HG03571 (cell line): ENCODE measurements at regions not wholly inside any gene's neighbourhood (a gene's known extent, or its start where the extent isn't known, plus 50 kb on each side); places are given as distances from the start of the nearest gene placed in this dataset.

ENCODE experiments used
- ATAC-seq: cut with Tn5 transposase; IDR thresholded peaks from one replicate; pipeline ENCODE4 v1.9.1; 2021; ENCODE audit not compliant: unreplicated experiment

DNA sequence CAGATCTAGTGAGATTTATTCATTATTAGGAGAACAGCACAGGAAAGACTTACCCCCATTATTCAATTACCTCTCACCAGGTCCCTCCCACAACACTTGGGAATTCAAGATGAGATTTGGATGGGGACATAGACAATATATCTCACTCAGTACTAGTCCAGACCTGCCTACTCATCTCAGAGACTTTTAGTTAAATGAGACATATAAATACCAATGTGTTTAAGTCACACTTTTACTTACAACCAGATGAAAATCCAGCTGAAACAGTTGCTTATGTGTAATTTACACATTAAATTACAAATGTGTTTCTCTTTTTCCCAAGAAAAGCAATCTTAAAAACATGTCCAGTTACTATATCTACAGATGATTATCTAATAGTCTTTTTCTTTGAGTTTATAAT, 1145.6 kb downstream of the KCNT2 start:
- ATAC-seq = no peak

DNA sequence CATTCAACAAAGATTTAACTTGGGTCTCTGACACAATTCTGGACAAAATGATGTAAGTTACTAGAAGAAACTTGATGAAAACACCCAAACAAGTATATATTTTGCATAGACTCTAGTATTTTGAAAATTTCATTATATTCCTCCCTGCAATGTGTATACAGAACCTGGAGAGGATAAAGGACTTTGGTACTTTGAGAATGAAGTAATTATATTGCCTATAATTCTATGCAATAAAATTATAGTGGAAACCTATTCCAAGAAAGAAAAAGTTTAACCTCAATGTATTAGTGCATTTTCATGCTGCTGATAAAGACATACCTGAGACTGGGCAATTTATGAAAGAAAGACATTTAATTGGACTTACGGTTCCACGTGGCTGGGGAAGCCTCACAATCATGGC, 1146.1 kb downstream of the KCNT2 start:
- no peak for ATAC-seq

- ATAC-seq = no peak
Measured at GRCh38 chr1:195458365-195458764, 1149.9 kb downstream of the KCNT2 start.

DNA sequence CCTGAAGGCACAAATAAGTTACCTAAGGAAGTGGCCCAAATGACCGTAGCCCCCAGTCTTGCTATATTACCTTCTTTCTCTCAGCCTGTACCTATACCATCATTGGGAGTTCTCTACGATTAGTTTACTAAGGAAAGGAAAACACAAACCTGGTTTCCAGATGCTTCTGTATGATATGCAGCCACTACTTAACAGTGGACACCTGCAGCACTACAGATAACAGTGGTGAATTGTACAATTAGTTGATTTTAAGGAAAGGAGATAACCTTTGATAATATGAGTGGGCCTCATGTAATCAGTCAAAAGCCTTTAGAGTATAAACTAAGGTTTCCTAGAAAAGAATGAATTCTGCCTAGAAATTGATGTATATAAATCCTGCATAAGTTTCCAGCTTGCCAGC, 1157.4 kb downstream of the KCNT2 start:
- ATAC-seq = no peak

DNA sequence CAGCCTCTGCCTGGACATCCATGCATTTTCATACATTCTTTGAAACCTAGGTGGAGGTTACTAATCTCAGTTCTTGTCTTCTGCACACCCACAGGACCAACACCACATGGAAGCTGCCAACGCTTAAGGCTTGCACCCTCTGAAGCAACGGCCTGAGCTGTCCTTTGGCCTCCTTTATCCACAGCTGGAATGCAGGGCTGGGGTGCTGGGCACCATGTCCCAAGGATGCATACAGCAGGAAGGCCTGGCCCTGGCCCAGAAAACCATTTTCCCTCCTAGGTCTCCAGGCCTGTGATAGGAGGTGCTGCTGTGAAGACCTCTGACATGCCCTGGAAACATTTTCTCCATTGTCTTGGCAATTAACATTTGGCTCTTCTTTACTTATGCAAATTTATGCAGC, 1168.6 kb downstream of the KCNT2 start:
- no peak for ATAC-seq

DNA sequence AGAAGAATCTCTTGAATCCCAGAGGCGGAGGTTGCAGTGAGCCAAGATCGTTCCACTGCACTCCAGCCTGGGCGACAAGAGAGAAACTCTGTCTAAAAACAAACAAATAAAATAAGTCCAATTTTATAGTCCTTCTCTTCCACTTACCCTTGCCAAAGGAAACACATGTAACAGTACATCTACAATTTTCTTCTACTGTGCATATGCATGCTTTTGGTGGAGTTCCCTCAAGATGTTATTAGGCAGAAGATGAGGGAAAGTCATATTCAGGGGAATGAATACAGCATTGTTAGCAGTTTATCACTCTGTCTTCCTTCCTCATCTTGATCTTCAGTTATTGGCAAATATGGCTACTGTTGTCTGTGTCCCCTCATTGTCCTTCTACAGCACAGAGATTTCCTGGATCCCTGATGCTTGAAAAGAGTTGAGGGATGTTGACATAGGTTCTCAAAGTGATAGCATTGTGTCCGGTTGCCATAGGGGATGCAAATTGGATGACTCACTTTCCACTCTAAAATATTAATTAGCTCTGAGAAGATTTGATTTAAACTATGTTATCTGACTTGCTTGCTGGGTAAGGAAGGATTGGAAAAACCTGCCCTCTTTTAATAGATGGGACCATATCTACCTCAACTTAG, 1173.6 kb downstream of the KCNT2 start:
- no peak for ATAC-seq

DNA sequence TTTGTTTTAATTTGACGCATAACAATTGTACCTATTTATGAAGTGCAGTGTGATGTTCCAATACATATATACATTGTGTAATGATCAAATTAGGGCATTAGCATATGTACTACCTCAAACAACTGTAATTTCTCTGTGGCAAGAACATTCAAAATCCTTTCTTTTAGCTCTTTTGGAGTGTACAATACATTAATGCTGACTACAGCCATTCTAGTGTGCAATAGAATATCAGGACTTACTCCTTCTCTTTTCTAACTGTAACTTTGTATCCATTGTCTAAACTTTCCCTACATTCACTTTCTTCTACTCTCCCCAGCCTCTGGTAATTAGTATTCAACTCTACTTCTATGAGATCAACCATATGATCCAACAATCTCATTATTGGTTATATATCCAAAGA, 1177.4 kb downstream of the KCNT2 start:
- no peak for ATAC-seq

GRCh38 chr1:195428927-195429326, 1179.3 kb downstream of the KCNT2 start:
- no peak for ATAC-seq

DNA sequence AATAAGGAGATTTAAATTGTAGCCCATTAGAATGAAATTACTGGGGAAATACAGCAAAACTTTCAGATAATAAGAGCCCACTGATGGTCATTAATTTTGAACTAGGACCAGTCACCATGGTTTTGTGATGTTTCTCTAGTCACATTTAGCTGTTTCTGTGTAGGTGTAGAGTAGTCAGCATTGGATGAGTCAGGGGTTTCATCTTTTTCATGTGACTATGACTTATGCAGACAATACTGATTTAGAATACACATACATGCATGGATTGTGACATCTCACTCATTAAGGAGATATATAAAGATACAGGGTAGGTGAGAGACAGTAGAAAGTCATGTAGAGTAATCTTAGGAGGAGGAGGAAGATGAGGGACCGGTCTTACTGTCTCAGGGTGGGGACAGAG, 1192.7 kb downstream of the KCNT2 start:
- no peak for ATAC-seq

DNA sequence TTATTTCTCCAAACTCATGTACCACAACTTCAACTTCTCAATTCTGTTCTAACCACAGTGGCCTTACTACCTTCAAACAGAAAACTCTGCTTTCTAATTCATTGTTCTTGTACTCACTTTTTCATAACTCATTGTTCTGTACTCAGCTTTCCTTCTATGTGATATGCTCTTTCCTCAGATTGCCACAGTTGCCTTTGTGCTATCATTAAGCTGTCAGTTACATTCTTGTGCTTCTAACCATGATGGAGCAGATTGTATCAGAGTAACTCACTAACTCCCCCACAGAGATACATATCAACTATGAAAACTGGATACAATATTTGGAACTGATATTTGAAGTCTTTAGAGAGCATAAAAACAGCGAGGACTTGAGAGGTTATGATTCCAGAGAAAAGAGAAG, 1213.7 kb downstream of the KCNT2 start:
- no peak for ATAC-seq

GRCh38 chr1:195376190-195376589, 1232.0 kb downstream of the KCNT2 start:
- ATAC-seq = no peak

DNA sequence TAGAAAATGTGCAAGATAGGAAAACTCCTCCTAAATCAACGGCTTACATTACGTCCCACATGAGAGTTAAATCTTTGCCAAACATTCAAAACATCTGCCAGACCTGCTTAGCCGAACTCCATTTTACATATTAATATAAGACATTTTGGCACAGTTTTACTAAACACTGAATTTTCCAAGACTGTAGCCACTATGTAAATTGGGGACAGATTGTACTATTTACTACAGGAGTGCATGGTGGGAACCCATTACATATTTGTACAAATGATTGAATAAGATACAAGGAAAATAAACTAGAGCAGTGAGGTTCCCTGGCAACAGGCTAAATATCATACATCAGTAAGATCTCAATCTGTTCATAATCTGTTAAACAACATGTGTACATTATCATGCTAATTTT, 1234.4 kb downstream of the KCNT2 start:
- no peak for ATAC-seq

DNA sequence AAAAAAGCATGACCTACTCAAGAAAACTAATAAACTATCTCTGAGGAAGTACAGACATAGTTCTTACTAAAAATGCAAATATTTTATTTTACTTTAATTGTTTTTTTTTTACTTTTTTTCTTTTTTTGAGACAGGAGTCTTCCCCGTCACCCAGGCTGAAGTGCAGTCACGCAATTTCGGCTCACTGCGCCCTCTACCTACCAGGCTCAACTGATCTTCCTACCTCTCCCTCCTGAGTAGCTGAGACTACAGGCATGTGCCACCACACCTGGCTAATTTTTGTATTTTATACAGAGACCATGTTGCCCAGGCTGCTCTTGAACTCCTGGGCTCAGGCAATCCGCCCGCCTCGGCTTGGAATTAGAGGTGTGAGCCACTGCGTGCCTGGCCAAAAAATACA, 1263.1 kb downstream of the KCNT2 start:
- ATAC-seq = no peak

DNA sequence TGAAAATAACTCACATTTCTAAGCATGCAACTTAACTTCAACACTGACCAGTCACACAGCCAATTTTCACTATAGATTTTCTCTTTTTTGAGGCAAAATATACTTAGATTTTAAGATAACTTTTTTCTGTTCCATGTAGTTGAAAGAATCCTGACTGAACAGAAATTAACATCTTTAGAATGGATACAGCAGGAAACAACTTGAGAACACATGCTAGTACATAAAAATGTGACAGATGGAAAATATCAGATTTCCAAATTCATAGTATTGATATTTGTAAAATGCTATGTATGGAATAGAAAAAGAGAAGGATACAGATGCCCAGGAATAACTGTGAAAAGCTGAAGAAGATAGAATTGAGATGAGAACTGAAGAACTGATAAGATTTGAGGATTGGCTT, 1270.6 kb downstream of the KCNT2 start:
- no peak for ATAC-seq

GRCh38 chr1:195336812-195337211, 1271.4 kb downstream of the KCNT2 start:
- no peak for ATAC-seq

- no peak for ATAC-seq
Measured at GRCh38 chr1:195335541-195335940, 1272.7 kb downstream of the KCNT2 start.

GRCh38 chr1:195332102-195332501, 1276.1 kb downstream of the KCNT2 start:
- ATAC-seq = no peak

DNA sequence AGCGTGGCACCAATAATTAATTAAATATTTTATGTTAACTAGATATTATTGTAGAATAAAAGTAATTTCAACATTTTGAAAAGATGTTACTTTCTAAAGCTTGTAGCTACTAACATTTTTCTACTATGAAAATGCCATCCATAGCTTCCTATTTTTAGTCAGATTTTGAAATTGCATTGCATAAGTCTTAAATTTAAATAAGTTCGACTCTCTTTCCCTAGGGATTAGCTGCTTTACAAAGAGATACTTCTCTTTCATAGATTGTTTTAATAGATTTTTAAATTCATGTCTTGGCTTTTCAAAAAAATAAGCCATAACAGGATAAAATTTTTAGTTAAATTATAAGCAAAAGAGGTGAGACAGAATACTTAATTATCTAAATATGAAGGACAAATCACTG, 1279.6 kb downstream of the KCNT2 start:
- ATAC-seq = no peak

- no peak for ATAC-seq
Measured at GRCh38 chr1:195328102-195328501, 1280.1 kb downstream of the KCNT2 start.

- no peak for ATAC-seq
Measured at GRCh38 chr1:195327361-195327760, 1280.9 kb downstream of the KCNT2 start.

- ATAC-seq = no peak
Measured at GRCh38 chr1:195326325-195326724, 1281.9 kb downstream of the KCNT2 start.

GRCh38 chr1:195325181-195325580, 1283.1 kb downstream of the KCNT2 start:
- ATAC-seq = no peak

DNA sequence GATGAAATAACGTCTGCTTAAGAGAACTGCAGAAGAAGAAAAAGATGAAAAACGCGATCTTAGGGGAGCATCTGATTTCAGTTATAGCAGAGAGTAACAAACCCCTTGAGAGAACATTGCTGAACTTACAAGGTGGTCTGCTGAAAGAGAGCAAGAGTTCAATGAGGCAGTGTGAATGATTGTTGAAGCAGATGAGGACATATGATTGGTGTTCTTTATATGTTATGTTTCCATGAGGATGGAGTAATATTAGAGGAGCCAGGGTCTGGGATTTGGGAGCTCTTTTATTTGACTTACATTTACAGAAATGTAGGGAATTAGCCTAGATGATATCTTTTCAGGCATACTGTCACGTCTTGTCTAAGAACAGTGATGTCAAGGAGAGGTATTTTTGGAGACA, 1302.0 kb downstream of the KCNT2 start:
- ATAC-seq = no peak

GRCh38 chr1:195294911-195295310, 1313.3 kb downstream of the KCNT2 start:
- no peak for ATAC-seq
